Muscle layer of duodenum (tissue), 2 donors: ENCODE measurements at regions not wholly inside any gene's neighbourhood (a gene's known extent, or its start where the extent isn't known, plus 50 kb on each side); places are given as distances from the start of the nearest gene placed in this dataset.
"Not testable (repeated sequence)": the region's sequence is repeated elsewhere in the genome, so short reads cannot be mapped to it uniquely, and the experiment has no call there.

Experiments used
- H3K27ac ChIP-seq: one replicate; pipeline ENCODE4 v1.7.0; 2013; ENCODE audit warnings: mild to moderate bottlenecking, low read length
- H3K27me3 ChIP-seq: one replicate; pipeline ENCODE4 v1.7.0; 2013; ENCODE audit warnings: low read depth, mild to moderate bottlenecking, control low read depth, low read length
- H3K36me3 ChIP-seq, 2 donors: one replicate each; pipeline ENCODE4 v1.7.0; 2013; ENCODE audit warnings: low read length in 2 of 2, control low read depth in 1 of 2, mild to moderate bottlenecking in 1 of 2; ENCODE audit not compliant: insufficient read depth in 2 of 2, control insufficient read depth in 1 of 2
- H3K4me1 ChIP-seq, 2 donors: one replicate each; pipeline ENCODE4 v1.7.0; 2013; ENCODE audit warnings: low read length in 2 of 2, mild to moderate bottlenecking in 2 of 2, control low read depth in 1 of 2, moderate library complexity in 1 of 2; ENCODE audit not compliant: insufficient read depth in 2 of 2, control insufficient read depth in 1 of 2
- H3K4me3 ChIP-seq, 2 donors: one replicate each; pipeline ENCODE4 v1.7.0; 2013; ENCODE audit warnings: low read length in 2 of 2, low read depth in 1 of 2, mild to moderate bottlenecking in 1 of 2
- H3K9me3 ChIP-seq, 2 donors: one replicate each; pipeline ENCODE4 v1.7.0; 2013; ENCODE audit warnings: low read length in 2 of 2, control low read depth in 1 of 2, mild to moderate bottlenecking in 1 of 2; ENCODE audit not compliant: control insufficient read depth in 1 of 2
- donor health status: healthy.

DNA sequence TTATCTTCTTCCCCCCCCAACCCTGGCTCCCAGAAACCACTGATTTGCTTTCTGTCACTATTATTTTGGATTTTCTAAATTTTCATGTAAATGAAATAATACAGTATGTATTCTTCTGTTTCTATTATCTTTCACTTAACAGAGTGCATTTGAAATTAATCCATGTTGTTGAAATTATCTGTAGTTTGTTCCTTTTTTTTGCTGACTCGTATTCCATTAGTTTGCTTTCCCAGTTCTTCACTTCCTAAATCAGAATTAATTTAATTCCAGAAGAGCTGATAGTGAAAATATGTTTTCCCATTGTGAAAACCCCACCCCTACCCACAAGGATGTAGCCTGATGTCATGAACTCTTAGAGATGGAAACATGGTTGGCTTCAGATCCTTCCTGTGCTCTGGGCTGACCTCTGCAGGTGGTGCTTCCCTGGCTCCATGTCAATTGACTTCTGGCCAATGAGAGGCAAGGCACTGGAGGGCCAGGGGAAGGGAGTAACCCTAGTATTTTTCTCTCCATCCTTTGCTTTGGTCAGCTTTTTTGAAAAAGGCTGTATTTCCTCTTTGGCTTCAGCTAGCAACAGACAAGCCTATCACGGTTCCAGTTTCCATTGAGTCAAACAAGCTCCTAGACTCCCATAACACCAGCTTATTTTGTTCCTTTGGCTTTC, 244.4 kb upstream of the HSF2 start:
- Histone ChIP-seq H3K27me3 (no peaks in the 10 kb centered on the region), H3K4me3 (no peak overlapping the region), H3K9me3 (no peaks in the 10 kb centered on the region), H3K27ac (no peak overlapping the region), H3K36me3 (no peaks in the 10 kb centered on the region), H3K4me1 (peaks cover 0 to 4% of the 10 kb centered on the region in 2 donors)

DNA sequence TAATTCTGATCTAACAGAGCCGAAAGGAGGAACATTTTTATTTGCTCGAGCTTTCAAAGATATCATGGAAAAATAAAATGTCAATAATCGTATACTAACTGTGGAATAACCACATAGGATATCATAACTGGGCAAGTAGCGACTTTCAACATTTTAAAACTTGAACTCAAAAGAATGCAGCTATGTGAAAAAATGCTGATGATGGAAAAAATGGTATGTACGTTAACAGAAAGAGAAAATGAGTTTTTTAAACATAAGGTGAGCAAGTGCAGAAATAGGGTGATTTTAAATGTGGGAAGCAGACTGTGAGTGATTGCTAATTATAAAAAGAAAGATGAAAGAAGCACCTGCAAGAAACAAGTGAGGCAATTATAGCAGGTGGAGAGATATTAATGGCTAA, 238.3 kb upstream of the HSF2 start:
- no peaks in the 10 kb centered on the region for H3K36me3 ChIP-seq
- H3K27me3 ChIP-seq = no peaks in the 10 kb centered on the region
- no peak overlapping the region for H3K4me3 ChIP-seq
- no peaks in the 10 kb centered on the region for H3K9me3 ChIP-seq
- no peak overlapping the region for H3K27ac ChIP-seq
- H3K4me1 ChIP-seq = no peaks in the 10 kb centered on the region

DNA sequence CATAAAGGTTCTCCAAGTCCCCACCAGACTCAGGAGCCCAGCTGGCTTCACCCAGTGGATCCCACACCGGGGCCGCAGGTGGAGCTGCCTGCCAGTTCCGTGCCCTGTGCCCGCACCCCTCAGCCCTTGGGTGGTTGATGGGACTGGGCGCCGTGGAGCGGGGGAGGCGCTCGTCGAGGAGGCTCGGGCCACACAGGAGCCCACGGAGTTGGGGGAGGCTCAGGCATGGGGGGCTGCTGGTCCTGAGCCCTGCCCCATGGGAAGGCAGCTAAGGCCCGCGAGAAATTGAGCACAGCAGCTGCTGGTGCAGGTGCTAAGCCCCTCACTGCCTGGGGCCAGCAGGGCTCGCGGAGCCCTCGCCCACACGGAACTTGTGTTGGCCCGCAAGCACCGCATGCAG, 234.4 kb upstream of the HSF2 start:
- Histone ChIP-seq H3K27me3 (no peaks in the 10 kb centered on the region), H3K27ac (no peak overlapping the region), H3K4me1 (no peaks in the 10 kb centered on the region), H3K4me3 (no peak overlapping the region), H3K36me3 (no peaks in the 10 kb centered on the region), H3K9me3 (no peaks in the 10 kb centered on the region)

DNA sequence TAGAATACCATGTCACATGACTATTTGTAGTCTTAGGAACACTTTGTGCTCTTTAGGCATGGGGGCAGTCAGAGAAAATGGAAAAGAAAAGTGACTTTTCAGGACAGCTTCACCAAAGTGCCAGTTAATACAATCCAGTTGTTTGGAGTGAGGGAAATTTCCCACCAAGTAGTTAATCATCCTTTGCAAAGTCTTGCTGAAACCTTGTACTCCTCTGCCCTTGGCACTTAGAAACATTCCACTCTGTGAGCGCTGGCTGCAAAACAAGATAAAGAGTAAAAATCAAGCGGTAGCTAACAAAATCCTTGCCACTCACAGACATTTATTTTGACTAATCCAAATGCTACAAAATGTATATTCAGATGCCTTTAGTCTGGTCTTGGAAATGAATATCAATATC, 229.2 kb upstream of the HSF2 start:
- Histone ChIP-seq H3K36me3 (no peaks in the 10 kb centered on the region), H3K27me3 (no peaks in the 10 kb centered on the region), H3K4me3 (no peak overlapping the region), H3K27ac (no peak overlapping the region), H3K4me1 (no peaks in the 10 kb centered on the region), H3K9me3 (no peaks in the 10 kb centered on the region)

DNA sequence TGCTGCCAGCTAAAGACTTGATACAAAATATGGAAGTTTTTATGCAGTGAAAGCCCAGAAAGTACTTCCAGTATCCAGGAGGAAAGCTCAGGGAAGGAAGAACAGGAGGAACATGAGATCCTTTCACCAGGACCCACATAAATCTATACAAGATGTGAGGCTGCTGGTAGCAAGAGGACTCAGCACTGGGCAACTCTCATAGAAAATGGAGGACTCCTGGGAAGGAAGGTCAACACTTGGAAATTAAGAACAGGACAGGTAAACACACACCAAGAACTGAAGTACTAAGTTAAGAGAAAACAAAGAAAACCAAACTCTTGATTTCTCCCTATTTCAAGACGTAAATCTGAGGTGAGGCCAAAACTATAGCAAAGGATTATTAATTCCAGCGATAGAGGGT, 220.5 kb upstream of the HSF2 start:
- H3K9me3 ChIP-seq = no peaks in the 10 kb centered on the region
- no peak overlapping the region for H3K4me3 ChIP-seq
- no peaks in the 10 kb centered on the region for H3K36me3 ChIP-seq
- no peak overlapping the region for H3K27ac ChIP-seq
- H3K4me1 ChIP-seq = no peaks in the 10 kb centered on the region
- no peaks in the 10 kb centered on the region for H3K27me3 ChIP-seq

- H3K27me3 ChIP-seq = no peaks in the 10 kb centered on the region
- H3K4me1 ChIP-seq = no peaks in the 10 kb centered on the region
Observed at GRCh38 chr6:122180132-122180531, 219.3 kb upstream of the HSF2 start.

DNA sequence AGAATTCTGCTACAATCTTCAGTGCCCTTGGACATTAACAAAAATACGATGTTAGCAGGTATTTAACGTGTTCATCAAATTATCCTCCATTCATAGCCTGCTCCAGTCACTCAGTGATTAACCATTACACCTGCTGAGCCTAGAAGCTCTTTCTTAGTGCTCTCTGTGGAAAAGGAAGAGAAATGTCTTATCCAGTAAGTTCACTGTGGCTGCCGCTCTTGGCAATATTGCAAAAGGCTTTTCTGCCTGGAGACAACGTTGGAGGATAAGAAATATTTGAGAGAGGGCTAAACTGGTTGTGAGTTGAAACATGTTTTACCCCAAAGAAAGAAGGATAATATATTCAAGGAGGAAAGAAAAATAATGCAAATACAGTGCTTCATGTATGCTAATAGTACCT, 217.4 kb upstream of the HSF2 start:
- no peak overlapping the region for H3K4me3 ChIP-seq
- no peaks in the 10 kb centered on the region for H3K36me3 ChIP-seq
- H3K27ac ChIP-seq = no peak overlapping the region
- no peaks in the 10 kb centered on the region for H3K4me1 ChIP-seq
- H3K9me3 ChIP-seq = no peaks in the 10 kb centered on the region
- no peaks in the 10 kb centered on the region for H3K27me3 ChIP-seq

More at GRCh38 chr6:122180132-122180531, 219.3 kb upstream of the HSF2 start:
- H3K27ac ChIP-seq = no peak overlapping the region
- H3K9me3 ChIP-seq = no peaks in the 10 kb centered on the region
- no peaks in the 10 kb centered on the region for H3K36me3 ChIP-seq
- no peak overlapping the region for H3K4me3 ChIP-seq

DNA sequence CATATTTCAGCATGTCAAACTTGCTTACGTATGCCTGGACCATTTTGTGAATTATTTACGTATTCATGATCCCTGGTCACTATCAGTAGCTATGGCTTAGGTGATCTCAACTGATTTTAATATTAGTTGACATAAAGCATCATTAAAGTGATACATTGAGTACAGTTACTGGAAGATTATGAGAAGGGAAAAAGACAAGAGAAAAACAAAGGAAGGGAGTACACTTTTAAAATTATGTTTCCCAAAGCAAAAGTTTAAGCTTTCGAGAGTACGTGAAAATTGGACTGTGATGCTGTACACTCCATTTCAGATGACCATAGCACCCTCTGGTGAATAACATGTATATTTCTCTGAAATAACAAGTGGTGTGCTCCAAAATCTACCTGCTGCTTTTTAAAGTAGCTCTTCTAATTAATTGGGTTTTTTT, 215.0 kb upstream of the HSF2 start:
- Histone ChIP-seq H3K4me1 (no peaks in the 10 kb centered on the region), H3K27me3 (no peaks in the 10 kb centered on the region), H3K9me3 (no peaks in the 10 kb centered on the region), H3K36me3 (no peaks in the 10 kb centered on the region), H3K4me3 (no peak overlapping the region), H3K27ac (no peak overlapping the region)

- H3K9me3 ChIP-seq, H3K27ac ChIP-seq, H3K4me3 ChIP-seq, H3K36me3 ChIP-seq, H3K27me3 ChIP-seq, H3K4me1 ChIP-seq: not testable (repeated sequence)
Observed at GRCh38 chr6:122185458-122185857, 214.0 kb upstream of the HSF2 start.

DNA sequence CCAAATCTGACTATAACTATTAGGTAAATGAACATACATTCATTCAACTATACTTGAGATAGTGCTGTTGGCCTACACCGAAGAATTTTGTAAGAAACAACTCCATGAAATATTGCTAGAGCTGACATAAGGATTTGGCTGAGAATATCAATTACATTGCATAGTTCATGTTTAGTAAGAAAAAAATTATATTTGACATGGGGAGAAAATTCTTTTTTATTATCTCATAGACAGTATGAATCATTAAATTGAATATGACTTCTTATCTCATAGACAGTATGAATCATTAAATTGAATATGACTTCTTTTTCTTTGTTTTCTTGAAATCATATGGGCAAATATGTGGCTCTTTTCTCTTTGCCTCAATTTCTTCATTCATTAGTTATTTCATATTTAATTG, 212.3 kb upstream of the HSF2 start:
- Histone ChIP-seq H3K9me3 (no peaks in the 10 kb centered on the region), H3K4me3 (no peak overlapping the region), H3K27ac (no peak overlapping the region), H3K36me3 (no peaks in the 10 kb centered on the region), H3K4me1 (no peaks in the 10 kb centered on the region), H3K27me3 (no peaks in the 10 kb centered on the region)

GRCh38 chr6:122198922-122199321, 200.5 kb upstream of the HSF2 start:
- H3K36me3 ChIP-seq = no peaks in the 10 kb centered on the region

GRCh38 chr6:122200440-122200839, 199.0 kb upstream of the HSF2 start:
- Histone ChIP-seq H3K4me1 (no peaks in the 10 kb centered on the region), H3K9me3 (no peaks in the 10 kb centered on the region), H3K27ac (no peak overlapping the region), H3K4me3 (no peak overlapping the region), H3K27me3 (no peaks in the 10 kb centered on the region), H3K36me3 (no peaks in the 10 kb centered on the region)

More at GRCh38 chr6:122198922-122199321, 200.5 kb upstream of the HSF2 start:
- H3K9me3 ChIP-seq = no peaks in the 10 kb centered on the region
- no peak overlapping the region for H3K27ac ChIP-seq
- H3K4me3 ChIP-seq = no peak overlapping the region
- no peaks in the 10 kb centered on the region for H3K27me3 ChIP-seq
- H3K4me1 ChIP-seq = no peaks in the 10 kb centered on the region
